H1 (cell line): ENCODE measurements at regions not wholly inside any gene's neighbourhood (a gene's known extent, or its start where the extent isn't known, plus 50 kb on each side); places are given as distances from the start of the nearest gene placed in this dataset.

Source experiments
- CHD2 ChIP-seq: IDR thresholded peaks from 2 replicates; pipeline ENCODE4 v1.6.1; 2012; ENCODE audit warnings: low read length, improper control_type of control experiment
- CREB1 ChIP-seq: IDR thresholded peaks from 2 replicates; pipeline ENCODE4 v1.6.1; 2012; ENCODE audit warnings: inconsistent platforms
- CTCF ChIP-seq, 3 experiments: IDR thresholded peaks; 1 replicate in 2 of 3; 2 replicates in 1 of 3; pipeline versions ENCODE4 v1.5.1 to v1.6.1; 2011; ENCODE audit warnings: low read length in 3 of 3, mild to moderate bottlenecking in 3 of 3, inconsistent platforms in 2 of 3, low read depth in 1 of 3, moderate library complexity in 1 of 3; ENCODE audit not compliant: insufficient read depth in 1 of 3; ENCODE audit errors: control extremely low read depth in 1 of 3
- JUND ChIP-seq: IDR thresholded peaks from 2 replicates; pipeline ENCODE4 v1.6.1; 2011; ENCODE audit warnings: mild to moderate bottlenecking, improper control_type of control experiment, low read length
- NANOG ChIP-seq: IDR thresholded peaks from 2 replicates; pipeline ENCODE4 v1.6.1; 2011; ENCODE audit warnings: low read length, low read depth, mild to moderate bottlenecking, inconsistent platforms; ENCODE audit not compliant: insufficient read depth, poor library complexity, severe bottlenecking
- PHF8 ChIP-seq: fragments of 200-600 bp; sonication (generic); conservative IDR thresholded peaks from 2 replicates; pipeline ENCODE4 v1.7.1; 2012; ENCODE audit warnings: low read depth, mild to moderate bottlenecking, inconsistent platforms, low read length, moderate library complexity
- POLR2A ChIP-seq, 2 experiments: IDR thresholded peaks; 1 replicate in 1 of 2; 2 replicates in 1 of 2; pipeline ENCODE4 v1.6.1; 2011; ENCODE audit warnings: low read depth in 2 of 2, low read length in 2 of 2, mild to moderate bottlenecking in 2 of 2; ENCODE audit errors: control extremely low read depth in 1 of 2
- POLR2AphosphoS5 ChIP-seq: IDR thresholded peaks from 2 replicates; pipeline ENCODE4 v1.6.1; 2011; ENCODE audit warnings: low read depth, low read length
- RAD21 ChIP-seq, 2 experiments: IDR thresholded peaks in 1 of 2; conservative IDR thresholded peaks in 1 of 2; 2 replicates each; pipeline ENCODE4 v1.6.1; 2011; ENCODE audit warnings: low read depth in 2 of 2, low read length in 2 of 2, improper control_type of control experiment in 1 of 2, inconsistent platforms in 1 of 2, mild to moderate bottlenecking in 1 of 2, moderate library complexity in 1 of 2
- SP1 ChIP-seq: IDR thresholded peaks from 2 replicates; pipeline ENCODE4 v1.6.1; 2011; ENCODE audit warnings: low read depth, low read length
- SRF ChIP-seq: IDR thresholded peaks from 2 replicates; pipeline ENCODE4 v1.6.1; 2011; ENCODE audit warnings: mild to moderate bottlenecking, low read depth, low read length, moderate library complexity
- SUZ12 ChIP-seq: fragments of 200-600 bp; sonication (generic); IDR thresholded peaks from 2 replicates; pipeline ENCODE4 v1.6.1; 2012; ENCODE audit warnings: mild to moderate bottlenecking, inconsistent platforms, low read length, moderate library complexity, mixed read lengths

GRCh38 chr4:183765251-183765911, 106.3 kb downstream of the TRAPPC11 start:
- no peak for TF ChIP-seq CTCF (IDR thresholded peaks at IDR 0.05; ENCODE audit: control extremely low read depth in 1 of 3, insufficient read depth in 1 of 3, low read depth in 1 of 3, low read length in 3 of 3)
- no peak for TF ChIP-seq CHD2
- no peak for TF ChIP-seq NANOG
- TF ChIP-seq PHF8: no peak
- TF ChIP-seq POLR2AphosphoS5: no peak
- TF ChIP-seq SRF: no peak
- no peak for TF ChIP-seq POLR2A (IDR thresholded peaks at IDR 0.05; ENCODE audit: control extremely low read depth in 1 of 2, low read depth in 2 of 2, low read length in 2 of 2)
- no peak for TF ChIP-seq SP1
- TF ChIP-seq CREB1: no peak
- no peak for TF ChIP-seq JUND
- no peak for TF ChIP-seq SUZ12
- no peak for TF ChIP-seq RAD21 (IDR thresholded peaks at IDR 0.05 in 1 of 2, conservative IDR thresholded peaks at IDR 0.05 in 1 of 2; ENCODE audit: low read depth in 2 of 2, low read length in 2 of 2)
